ENCODE measurements at regions not wholly inside any gene's neighbourhood (a gene's known extent, or its start where the extent isn't known, plus 50 kb on each side); places are given as distances from the start of the nearest gene placed in this dataset.
"Not testable (repeated sequence)": the region's sequence is repeated elsewhere in the genome, so short reads cannot be mapped to it uniquely, and the experiment has no call there.

- Mint-ChIP-seq H3K27ac (no peak overlapping the region), H3K27me3 (peaks cover 4% of the 10 kb centered on the region), H3K4me1 (ENCODE audit: unreplicated experiment) (peaks cover 33% of the 10 kb centered on the region), H3K36me3 (no peaks in the 10 kb centered on the region), H3K9me3 (no peaks in the 10 kb centered on the region), H3K4me3 (no peak overlapping the region)
- DNase-seq (ENCODE audit: extremely low spot score, unreplicated experiment) = no peak
- no peak for TF ChIP-seq CTCF (conservative IDR thresholded peaks at IDR 0.05)
Measured at GRCh38 chr10:80714566-80714965, 176.9 kb downstream of the SH2D4B start.

- no peak overlapping the region for H3K4me3 Mint-ChIP-seq
- no peaks in the 10 kb centered on the region for H3K36me3 Mint-ChIP-seq
- H3K27ac Mint-ChIP-seq = no peak overlapping the region
- H3K27me3 Mint-ChIP-seq = peaks cover 4% of the 10 kb centered on the region
- TF ChIP-seq CTCF (conservative IDR thresholded peaks at IDR 0.05) = no peak
- peaks cover 4% of the 10 kb centered on the region for H3K9me3 Mint-ChIP-seq
- H3K4me1 Mint-ChIP-seq (ENCODE audit: unreplicated experiment) = peaks cover 14% of the 10 kb centered on the region
- DNase-seq (ENCODE audit: extremely low spot score, unreplicated experiment) = no peak
Measured at GRCh38 chr10:80718024-80718423, 180.3 kb downstream of the SH2D4B start.

GRCh38 chr10:80719935-80720334 is 182.2 kb downstream of the SH2D4B start:
- Mint-ChIP-seq H3K27me3 (peaks cover 4% of the 10 kb centered on the region), H3K27ac (no peak overlapping the region), H3K36me3 (no peaks in the 10 kb centered on the region), H3K4me3 (no peak overlapping the region), H3K4me1 (ENCODE audit: unreplicated experiment) (peaks cover 12% of the 10 kb centered on the region), H3K9me3 (peaks cover 4% of the 10 kb centered on the region)
- DNase-seq (ENCODE audit: extremely low spot score, unreplicated experiment) = no peak
- TF ChIP-seq CTCF (conservative IDR thresholded peaks at IDR 0.05) = no peak

- peaks cover 4% of the 10 kb centered on the region for H3K9me3 Mint-ChIP-seq
- H3K4me3 Mint-ChIP-seq = no peak overlapping the region
- no peak for DNase-seq (ENCODE audit: extremely low spot score, unreplicated experiment)
- H3K36me3 Mint-ChIP-seq = no peaks in the 10 kb centered on the region
- H3K27ac Mint-ChIP-seq = no peak overlapping the region
- H3K4me1 Mint-ChIP-seq (ENCODE audit: unreplicated experiment) = peaks cover 12% of the 10 kb centered on the region
- TF ChIP-seq CTCF (conservative IDR thresholded peaks at IDR 0.05) = no peak
- H3K27me3 Mint-ChIP-seq = peaks cover 4% of the 10 kb centered on the region
Measured at GRCh38 chr10:80720549-80720948, 182.8 kb downstream of the SH2D4B start.

GRCh38 chr10:80728354-80728753 is 190.7 kb downstream of the SH2D4B start:
- not testable (repeated sequence) for H3K27ac Mint-ChIP-seq, H3K4me3 Mint-ChIP-seq

GRCh38 chr10:80729896-80730295 is 192.2 kb downstream of the SH2D4B start:
- H3K9me3 Mint-ChIP-seq = no peaks in the 10 kb centered on the region
- no peaks in the 10 kb centered on the region for H3K36me3 Mint-ChIP-seq
- no peak overlapping the region for H3K27ac Mint-ChIP-seq
- H3K4me3 Mint-ChIP-seq = no peak overlapping the region
- H3K27me3 Mint-ChIP-seq = no peaks in the 10 kb centered on the region
- DNase-seq (ENCODE audit: extremely low spot score, unreplicated experiment) = no peak
- TF ChIP-seq CTCF (conservative IDR thresholded peaks at IDR 0.05) = no peak
- no peaks in the 10 kb centered on the region for H3K4me1 Mint-ChIP-seq (ENCODE audit: unreplicated experiment)

More at GRCh38 chr10:80728354-80728753, 190.7 kb downstream of the SH2D4B start:
- not testable (repeated sequence) for H3K36me3 Mint-ChIP-seq; H3K4me1 Mint-ChIP-seq (ENCODE audit: unreplicated experiment); H3K9me3 Mint-ChIP-seq; H3K27me3 Mint-ChIP-seq; DNase-seq (ENCODE audit: extremely low spot score, unreplicated experiment)

All from type B pancreatic cell (in vitro differentiated cells).